HuH-7 (cell line): ENCODE measurements at regions not wholly inside any gene's neighbourhood (a gene's known extent, or its start where the extent isn't known, plus 50 kb on each side); places are given as distances from the start of the nearest gene placed in this dataset.
"Not testable (repeated sequence)": the region's sequence is repeated elsewhere in the genome, so short reads cannot be mapped to it uniquely, and the experiment has no call there.

ENCODE experiments used
- DNase-seq: peaks from one replicate; pipeline ENCODE4 v3.0.0; 2011; ENCODE audit warnings: low spot score

- no peak for DNase-seq
These were observed 282.2 kb downstream of the ALG10 start for GRCh38 chr12:34304546-34304945.

GRCh38 chr12:34305176-34305575, 282.9 kb downstream of the ALG10 start:
- no peak for DNase-seq

- no peak for DNase-seq
These were observed 284.0 kb downstream of the ALG10 start for GRCh38 chr12:34306133-34306830.

- not testable (repeated sequence) for DNase-seq
These were observed 287.8 kb downstream of the ALG10 start for GRCh38 chr12:34309806-34310804.

GRCh38 chr12:34311337-34311736, 289.0 kb downstream of the ALG10 start:
- DNase-seq = no peak

GRCh38 chr12:34327671-34328070, 305.4 kb downstream of the ALG10 start:
- no peak for DNase-seq

GRCh38 chr12:34333337-34333736, 311.0 kb downstream of the ALG10 start:
- DNase-seq = no peak

- DNase-seq = no peak
These were observed 312.2 kb downstream of the ALG10 start for GRCh38 chr12:34334538-34334937.

- DNase-seq = no peak
These were observed 312.9 kb downstream of the ALG10 start for GRCh38 chr12:34334953-34335743.

GRCh38 chr12:34335819-34336262, 313.5 kb downstream of the ALG10 start:
- no peak for DNase-seq

GRCh38 chr12:34336619-34337465, 314.5 kb downstream of the ALG10 start:
- no peak for DNase-seq

- DNase-seq = no peak
These were observed 316.5 kb downstream of the ALG10 start for GRCh38 chr12:34338751-34339150.

GRCh38 chr12:34339922-34340321, 317.6 kb downstream of the ALG10 start:
- DNase-seq = no peak

- no peak for DNase-seq
These were observed 318.5 kb downstream of the ALG10 start for GRCh38 chr12:34340534-34341361.

- no peak for DNase-seq
These were observed 319.1 kb downstream of the ALG10 start for GRCh38 chr12:34341362-34341733.

GRCh38 chr12:34342048-34342447, 319.8 kb downstream of the ALG10 start:
- no peak for DNase-seq

- no peak for DNase-seq
These were observed 321.0 kb downstream of the ALG10 start for GRCh38 chr12:34343345-34343744.

- no peak for DNase-seq
These were observed 321.5 kb downstream of the ALG10 start for GRCh38 chr12:34343766-34344165.

- no peak for DNase-seq
These were observed 322.7 kb downstream of the ALG10 start for GRCh38 chr12:34344851-34345522.

GRCh38 chr12:34345801-34346200, 323.5 kb downstream of the ALG10 start:
- peak; percentile 83 for DNase-seq
